ENCODE measurements at regions not wholly inside any gene's neighbourhood (a gene's known extent, or its start where the extent isn't known, plus 50 kb on each side); places are given as distances from the start of the nearest gene placed in this dataset.

DNA sequence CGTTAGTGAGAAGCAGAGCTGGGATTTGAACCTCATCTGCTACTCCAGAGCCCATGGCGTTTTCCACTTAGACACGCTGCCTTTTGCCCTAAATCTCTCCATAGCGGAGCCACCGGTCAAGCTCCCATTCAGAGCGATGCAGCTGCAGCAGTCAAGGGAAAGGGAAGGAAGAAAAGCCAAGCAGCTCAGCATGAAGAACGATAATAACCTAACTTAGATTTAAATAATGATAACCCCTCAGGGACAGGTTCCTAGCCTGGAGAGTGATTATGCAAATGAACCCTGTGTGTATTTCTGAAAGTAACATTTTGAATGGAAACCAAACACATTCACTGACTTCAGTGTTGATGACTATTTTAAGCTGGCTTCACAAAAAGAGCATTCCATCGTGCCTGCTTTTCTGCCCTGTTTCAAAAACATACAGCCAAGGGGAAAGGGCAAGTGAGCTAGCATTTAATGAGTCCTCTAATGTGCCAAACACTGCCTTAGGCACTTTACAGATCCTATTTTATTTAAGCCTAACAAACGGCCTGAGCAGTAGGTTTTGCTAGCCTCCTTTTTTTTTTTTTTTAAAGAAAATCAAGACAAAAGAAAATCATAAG, 798.3 kb downstream of the CDH8 start:
- TF ChIP-seq, protein P1, sequence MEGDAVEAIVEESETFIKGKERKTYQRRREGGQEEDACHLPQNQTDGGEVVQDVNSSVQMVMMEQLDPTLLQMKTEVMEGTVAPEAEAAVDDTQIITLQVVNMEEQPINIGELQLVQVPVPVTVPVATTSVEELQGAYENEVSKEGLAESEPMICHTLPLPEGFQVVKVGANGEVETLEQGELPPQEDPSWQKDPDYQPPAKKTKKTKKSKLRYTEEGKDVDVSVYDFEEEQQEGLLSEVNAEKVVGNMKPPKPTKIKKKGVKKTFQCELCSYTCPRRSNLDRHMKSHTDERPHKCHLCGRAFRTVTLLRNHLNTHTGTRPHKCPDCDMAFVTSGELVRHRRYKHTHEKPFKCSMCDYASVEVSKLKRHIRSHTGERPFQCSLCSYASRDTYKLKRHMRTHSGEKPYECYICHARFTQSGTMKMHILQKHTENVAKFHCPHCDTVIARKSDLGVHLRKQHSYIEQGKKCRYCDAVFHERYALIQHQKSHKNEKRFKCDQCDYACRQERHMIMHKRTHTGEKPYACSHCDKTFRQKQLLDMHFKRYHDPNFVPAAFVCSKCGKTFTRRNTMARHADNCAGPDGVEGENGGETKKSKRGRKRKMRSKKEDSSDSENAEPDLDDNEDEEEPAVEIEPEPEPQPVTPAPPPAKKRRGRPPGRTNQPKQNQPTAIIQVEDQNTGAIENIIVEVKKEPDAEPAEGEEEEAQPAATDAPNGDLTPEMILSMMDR (conservative IDR thresholded peaks at IDR 0.05; ENCODE audit: low read depth, low read length), result no peak
- no peak for TF ChIP-seq EZH2phosphoT487 (IDR thresholded peaks at IDR 0.05; ENCODE audit: borderline replicate concordance, low read length)

Measured in PC-3 (cell line).